ENCODE measurements at regions not wholly inside any gene's neighbourhood (a gene's known extent, or its start where the extent isn't known, plus 50 kb on each side); places are given as distances from the start of the nearest gene placed in this dataset.
"Not testable (repeated sequence)": the region's sequence is repeated elsewhere in the genome, so short reads cannot be mapped to it uniquely, and the experiment has no call there.

DNA sequence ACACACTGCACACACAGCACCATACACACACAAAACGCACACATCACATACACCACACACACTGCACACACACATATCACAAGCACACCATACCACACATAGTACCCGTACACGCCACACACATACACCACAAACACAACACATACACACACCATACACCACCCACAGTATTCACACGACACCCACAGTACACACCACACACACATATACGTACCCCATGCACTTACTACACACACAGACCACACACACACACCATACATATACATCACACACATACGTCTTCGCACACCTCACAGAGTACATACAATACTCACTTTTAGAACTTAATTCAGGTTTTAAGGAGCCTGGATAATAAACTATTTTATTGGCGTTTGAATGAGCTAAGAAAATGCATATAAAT is 1805.3 kb upstream of the DEFB115 start:
- Histone ChIP-seq H2AFZ (ENCODE audit: low read length) (no peak overlapping the region), H3K4me2 (ENCODE audit: low read depth, low read length) (no peak overlapping the region), H3K9ac (ENCODE audit: low read length) (no peak overlapping the region), H3K9me2 (replicated peaks; ENCODE audit: insufficient read depth, low read length) (no peaks in the 10 kb centered on the region), H4K20me1 (ENCODE audit: insufficient read depth, low read length) (no peaks in the 10 kb centered on the region), H3K9me3 (replicated peaks; ENCODE audit: insufficient read depth, low read length) (no peaks in the 10 kb centered on the region), H3K36me3 (replicated peaks; ENCODE audit: insufficient read depth, low read length) (no peaks in the 10 kb centered on the region), H3K4me3 (ENCODE audit: low read length) (no peak overlapping the region), H3K27me3 (replicated peaks; ENCODE audit: insufficient read depth, low read length) (no peaks in the 10 kb centered on the region), H3F3A (ENCODE audit: insufficient read depth, low read length) (no peaks in the 10 kb centered on the region), H3K79me2 (ENCODE audit: low read length) (no peaks in the 10 kb centered on the region), H3K4me1 (ENCODE audit: low read length) (no peaks in the 10 kb centered on the region), H3K27ac (ENCODE audit: low read length) (no peak overlapping the region)
- TF ChIP-seq, protein P1, sequence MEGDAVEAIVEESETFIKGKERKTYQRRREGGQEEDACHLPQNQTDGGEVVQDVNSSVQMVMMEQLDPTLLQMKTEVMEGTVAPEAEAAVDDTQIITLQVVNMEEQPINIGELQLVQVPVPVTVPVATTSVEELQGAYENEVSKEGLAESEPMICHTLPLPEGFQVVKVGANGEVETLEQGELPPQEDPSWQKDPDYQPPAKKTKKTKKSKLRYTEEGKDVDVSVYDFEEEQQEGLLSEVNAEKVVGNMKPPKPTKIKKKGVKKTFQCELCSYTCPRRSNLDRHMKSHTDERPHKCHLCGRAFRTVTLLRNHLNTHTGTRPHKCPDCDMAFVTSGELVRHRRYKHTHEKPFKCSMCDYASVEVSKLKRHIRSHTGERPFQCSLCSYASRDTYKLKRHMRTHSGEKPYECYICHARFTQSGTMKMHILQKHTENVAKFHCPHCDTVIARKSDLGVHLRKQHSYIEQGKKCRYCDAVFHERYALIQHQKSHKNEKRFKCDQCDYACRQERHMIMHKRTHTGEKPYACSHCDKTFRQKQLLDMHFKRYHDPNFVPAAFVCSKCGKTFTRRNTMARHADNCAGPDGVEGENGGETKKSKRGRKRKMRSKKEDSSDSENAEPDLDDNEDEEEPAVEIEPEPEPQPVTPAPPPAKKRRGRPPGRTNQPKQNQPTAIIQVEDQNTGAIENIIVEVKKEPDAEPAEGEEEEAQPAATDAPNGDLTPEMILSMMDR (IDR thresholded peaks at IDR 0.05; ENCODE audit: low read length), result no peak
- DNase-seq, result no peak

DNA sequence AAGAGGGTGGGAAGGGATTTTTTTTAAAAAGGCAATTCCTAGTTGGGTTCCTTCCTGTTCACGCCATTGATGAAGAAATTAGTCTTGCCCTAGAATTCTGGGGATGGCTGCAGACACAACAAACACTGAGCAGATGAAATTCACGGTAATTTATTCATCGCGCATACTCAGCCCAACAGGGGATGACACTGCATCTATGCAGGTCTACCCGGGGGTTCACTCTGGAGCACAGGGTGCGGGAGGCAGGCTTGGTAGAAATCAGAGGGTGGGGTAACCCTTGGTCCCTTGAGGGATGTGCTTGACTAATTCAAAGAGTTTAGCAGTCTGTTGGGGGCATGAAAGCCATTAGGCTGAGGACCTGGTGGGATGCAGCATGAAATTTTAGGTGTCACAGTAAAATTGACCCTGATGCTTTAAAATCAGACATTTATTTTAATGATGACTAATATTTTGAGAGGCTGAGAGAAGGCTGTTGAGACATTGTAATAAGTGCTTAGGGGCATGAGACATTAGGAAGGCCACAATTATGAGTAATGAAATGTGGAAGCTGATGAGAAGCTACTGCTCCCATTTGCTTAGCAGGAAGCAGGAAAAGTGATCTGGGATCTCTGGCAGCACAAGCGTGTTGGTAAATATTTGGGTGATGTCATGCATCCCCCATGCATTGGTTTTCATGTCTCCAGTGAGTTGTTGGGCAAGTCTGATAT is 1800.3 kb upstream of the DEFB115 start:
- H3K4me1 ChIP-seq (ENCODE audit: low read length); DNase-seq; H3K9me2 ChIP-seq (replicated peaks; ENCODE audit: insufficient read depth, low read length); H3K27me3 ChIP-seq (replicated peaks; ENCODE audit: insufficient read depth, low read length); H3K79me2 ChIP-seq (ENCODE audit: low read length); H3K4me3 ChIP-seq (ENCODE audit: low read length); H3K36me3 ChIP-seq (replicated peaks; ENCODE audit: insufficient read depth, low read length); H4K20me1 ChIP-seq (ENCODE audit: insufficient read depth, low read length); H3K9ac ChIP-seq (ENCODE audit: low read length); H3K4me2 ChIP-seq (ENCODE audit: low read depth, low read length); H3K9me3 ChIP-seq (replicated peaks; ENCODE audit: insufficient read depth, low read length); H2AFZ ChIP-seq (ENCODE audit: low read length); H3K27ac ChIP-seq (ENCODE audit: low read length); H3F3A ChIP-seq (ENCODE audit: insufficient read depth, low read length): not testable (repeated sequence)

DNA sequence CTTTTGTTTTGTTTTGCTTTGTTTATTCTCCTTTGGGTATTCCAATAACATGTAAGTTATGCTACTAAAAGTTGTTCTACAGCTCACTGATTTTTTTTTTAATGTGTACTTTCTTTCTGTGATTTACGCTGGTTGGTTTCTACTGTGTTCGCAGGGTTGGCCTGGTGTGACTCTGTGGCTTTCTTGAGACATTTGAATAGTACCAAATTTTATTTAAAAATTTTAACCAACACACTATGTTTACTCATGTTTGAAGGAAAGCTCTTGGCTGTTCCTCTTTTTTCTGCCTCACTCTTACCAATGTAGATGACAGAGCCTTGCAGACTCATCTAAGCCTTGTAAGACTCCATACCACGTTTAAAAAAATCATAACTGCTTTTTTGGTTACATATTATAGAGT is 1784.9 kb upstream of the DEFB115 start:
- DNase-seq, result no peak
- Histone ChIP-seq H3K27me3 (replicated peaks; ENCODE audit: insufficient read depth, low read length) (no peaks in the 10 kb centered on the region), H3F3A (ENCODE audit: insufficient read depth, low read length) (no peaks in the 10 kb centered on the region), H3K36me3 (replicated peaks; ENCODE audit: insufficient read depth, low read length) (no peaks in the 10 kb centered on the region), H3K4me1 (ENCODE audit: low read length) (no peaks in the 10 kb centered on the region), H3K4me2 (ENCODE audit: low read depth, low read length) (no peak overlapping the region), H3K9me3 (replicated peaks; ENCODE audit: insufficient read depth, low read length) (no peaks in the 10 kb centered on the region), H3K4me3 (ENCODE audit: low read length) (no peak overlapping the region), H4K20me1 (ENCODE audit: insufficient read depth, low read length) (no peaks in the 10 kb centered on the region), H3K9me2 (replicated peaks; ENCODE audit: insufficient read depth, low read length) (no peaks in the 10 kb centered on the region), H3K9ac (ENCODE audit: low read length) (no peak overlapping the region), H2AFZ (ENCODE audit: low read length) (no peak overlapping the region), H3K27ac (ENCODE audit: low read length) (no peak overlapping the region), H3K79me2 (ENCODE audit: low read length) (no peaks in the 10 kb centered on the region)
- TF ChIP-seq EZH2 (optimal IDR thresholded peaks at IDR 0.05; ENCODE audit: low read depth, low read length) (no peak), EZH2phosphoT487 (IDR thresholded peaks at IDR 0.05; ENCODE audit: low read length) (no peak)
- TF ChIP-seq, protein P1 (IDR thresholded peaks at IDR 0.05; ENCODE audit: low read length), result no peak

DNA sequence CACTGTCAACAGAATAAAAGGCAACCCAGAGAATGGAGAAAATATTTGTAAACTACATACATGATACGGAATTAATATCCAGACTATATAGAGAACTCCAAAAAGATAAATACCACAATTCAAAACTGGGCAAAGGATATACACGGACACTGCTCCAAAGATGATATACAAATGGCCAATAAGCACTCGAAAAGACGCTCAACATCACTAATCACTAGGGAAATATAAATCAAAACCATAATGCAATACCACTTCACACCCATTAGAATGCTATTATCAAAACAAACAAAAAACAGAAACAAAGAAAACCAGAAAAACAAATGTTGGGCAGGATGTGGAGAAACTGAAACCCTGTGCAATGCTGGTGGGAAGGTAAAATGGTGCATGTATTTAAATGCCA is 1764.6 kb upstream of the DEFB115 start:
- not testable (repeated sequence) for H3K27me3 ChIP-seq (replicated peaks; ENCODE audit: insufficient read depth, low read length); H3K9me3 ChIP-seq (replicated peaks; ENCODE audit: insufficient read depth, low read length)

DNA sequence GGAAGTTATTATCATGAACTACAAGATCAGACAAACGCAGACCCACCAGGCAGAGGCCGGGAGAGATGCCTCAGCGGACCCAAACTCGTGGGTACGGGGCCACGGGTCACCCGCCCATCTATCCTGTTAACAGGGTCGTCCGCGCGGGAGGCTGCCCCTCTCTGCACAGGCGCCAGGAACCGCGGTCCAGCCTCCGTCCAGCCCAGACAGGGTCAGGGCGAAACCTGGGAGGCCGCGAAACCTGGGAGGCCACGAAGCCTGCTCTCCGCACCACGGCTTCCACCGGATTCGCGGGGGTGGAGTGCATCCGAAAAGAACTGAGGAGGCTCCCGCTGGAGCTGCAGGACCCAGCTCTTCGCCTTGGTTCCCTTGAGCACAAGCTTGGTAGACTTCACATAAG is 1760.7 kb upstream of the DEFB115 start:
- not testable (repeated sequence) for H4K20me1 ChIP-seq (ENCODE audit: insufficient read depth, low read length); H3K4me1 ChIP-seq (ENCODE audit: low read length); H3K27ac ChIP-seq (ENCODE audit: low read length); H3K9me2 ChIP-seq (replicated peaks; ENCODE audit: insufficient read depth, low read length); H3K79me2 ChIP-seq (ENCODE audit: low read length); H3K36me3 ChIP-seq (replicated peaks; ENCODE audit: insufficient read depth, low read length); DNase-seq; H3K27me3 ChIP-seq (replicated peaks; ENCODE audit: insufficient read depth, low read length); H3K9me3 ChIP-seq (replicated peaks; ENCODE audit: insufficient read depth, low read length); H3F3A ChIP-seq (ENCODE audit: insufficient read depth, low read length)
- H3K4me2 ChIP-seq (ENCODE audit: low read depth, low read length), result peak overlapping the region; percentile 39; the same call in 1 of the 2 replicates
- H2AFZ ChIP-seq (ENCODE audit: low read length), result 0 out of 2 replicates have a peak overlapping the region, but pooled peaks have one; percentile 38
- H3K9ac ChIP-seq (ENCODE audit: low read length), result peak overlapping the region; percentile 18; the same call in 1 of the 2 replicates
- peak overlapping the region; percentile 45 for H3K4me3 ChIP-seq (ENCODE audit: low read length)

More for the DNA sequence above, 1764.6 kb upstream of the DEFB115 start:
- not testable (repeated sequence) for H4K20me1 ChIP-seq (ENCODE audit: insufficient read depth, low read length); DNase-seq; H3K27ac ChIP-seq (ENCODE audit: low read length); H3K36me3 ChIP-seq (replicated peaks; ENCODE audit: insufficient read depth, low read length); H3K9me2 ChIP-seq (replicated peaks; ENCODE audit: insufficient read depth, low read length); H3K4me1 ChIP-seq (ENCODE audit: low read length); H3K4me2 ChIP-seq (ENCODE audit: low read depth, low read length); H3F3A ChIP-seq (ENCODE audit: insufficient read depth, low read length); H3K79me2 ChIP-seq (ENCODE audit: low read length); H3K4me3 ChIP-seq (ENCODE audit: low read length); H2AFZ ChIP-seq (ENCODE audit: low read length); H3K9ac ChIP-seq (ENCODE audit: low read length)
